ENCODE measurements at regions not wholly inside any gene's neighbourhood (a gene's known extent, or its start where the extent isn't known, plus 50 kb on each side); places are given as distances from the start of the nearest gene placed in this dataset.
"Not testable (repeated sequence)": the region's sequence is repeated elsewhere in the genome, so short reads cannot be mapped to it uniquely, and the experiment has no call there.

GRCh38 chr15:70589728-70590127 lies 173.6 kb downstream of the UACA start:
- H3K4me3 ChIP-seq (ENCODE audit: low read length) = no peak overlapping the region
- DNase-seq (ENCODE audit: low read depth) = no peak
- no peak for TF ChIP-seq CTCF (conservative IDR thresholded peaks at IDR 0.05; ENCODE audit: low read depth, low read length)

- no peak overlapping the region for H3K4me3 ChIP-seq (ENCODE audit: low read length)
- TF ChIP-seq CTCF (conservative IDR thresholded peaks at IDR 0.05; ENCODE audit: low read depth, low read length) = no peak
- no peak for DNase-seq (ENCODE audit: low read depth)
These were observed 174.1 kb downstream of the UACA start for GRCh38 chr15:70589221-70589620.

GRCh38 chr15:70588613-70589012 lies 174.7 kb downstream of the UACA start:
- H3K4me3 ChIP-seq (ENCODE audit: low read length) = no peak overlapping the region
- no peak for TF ChIP-seq CTCF (conservative IDR thresholded peaks at IDR 0.05; ENCODE audit: low read depth, low read length)
- DNase-seq (ENCODE audit: low read depth) = no peak

- TF ChIP-seq CTCF (conservative IDR thresholded peaks at IDR 0.05; ENCODE audit: low read depth, low read length) = no peak
- no peak overlapping the region for H3K4me3 ChIP-seq (ENCODE audit: low read length)
- DNase-seq (ENCODE audit: low read depth) = no peak
These were observed 175.3 kb downstream of the UACA start for GRCh38 chr15:70587896-70588567.

GRCh38 chr15:70587012-70587634 lies 176.2 kb downstream of the UACA start:
- not testable (repeated sequence) for DNase-seq (ENCODE audit: low read depth); H3K4me3 ChIP-seq (ENCODE audit: low read length)

- no peak overlapping the region for H3K4me3 ChIP-seq (ENCODE audit: low read length)
- no peak for TF ChIP-seq CTCF (conservative IDR thresholded peaks at IDR 0.05; ENCODE audit: low read depth, low read length)
- DNase-seq (ENCODE audit: low read depth) = no peak
These were observed 177.1 kb downstream of the UACA start for GRCh38 chr15:70586241-70586640.

GRCh38 chr15:70585707-70586034 lies 177.7 kb downstream of the UACA start:
- no peak overlapping the region for H3K4me3 ChIP-seq (ENCODE audit: low read length)
- no peak for TF ChIP-seq CTCF (conservative IDR thresholded peaks at IDR 0.05; ENCODE audit: low read depth, low read length)
- DNase-seq (ENCODE audit: low read depth) = no peak
